RWPE2 (cell line): ENCODE measurements at regions not wholly inside any gene's neighbourhood (a gene's known extent, or its start where the extent isn't known, plus 50 kb on each side); places are given as distances from the start of the nearest gene placed in this dataset.
"Not testable (repeated sequence)": the region's sequence is repeated elsewhere in the genome, so short reads cannot be mapped to it uniquely, and the experiment has no call there.

Source experiments
- ATAC-seq: fragments of 200-7000 bp; cut with Tn5 transposase; 3 replicates; pipeline ENCODE4 v1.9.1; 2021; ENCODE audit warnings: low read depth
- DNase-seq: peaks from one replicate; pipeline ENCODE4 v3.0.0-alpha.2; 2020; ENCODE audit warnings: low spot score
- H3K27ac ChIP-seq: fragments of 450-650 bp; 2 replicates; pipeline ENCODE4 v1.5.1; 2017; ENCODE audit warnings: mild to moderate bottlenecking; ENCODE audit not compliant: poor library complexity, severe bottlenecking
- H3K27me3 ChIP-seq: fragments of 250-450 bp; sonication (Bioruptor Pico); 2 replicates; pipeline ENCODE4 v1.5.1; 2021; ENCODE audit warnings: mild to moderate bottlenecking, moderate library complexity; ENCODE audit not compliant: insufficient read depth, poor library complexity, severe bottlenecking
- H3K36me3 ChIP-seq: fragments of 250-450 bp; sonication (Bioruptor Pico); 2 replicates; pipeline ENCODE4 v1.5.1; 2020; ENCODE audit warnings: low read depth, mild to moderate bottlenecking, moderate library complexity
- H3K4me1 ChIP-seq: fragments of 250-450 bp; sonication (Bioruptor Pico); 2 replicates; pipeline ENCODE4 v1.5.1; 2021; ENCODE audit warnings: mild to moderate bottlenecking, moderate library complexity; ENCODE audit not compliant: insufficient read depth, poor library complexity, severe bottlenecking
- H3K4me3 ChIP-seq: fragments of 250-450 bp; sonication (Bioruptor Pico); 2 replicates; pipeline ENCODE4 v1.5.1; 2021; ENCODE audit warnings: mild to moderate bottlenecking, moderate library complexity; ENCODE audit not compliant: severe bottlenecking
- H3K9me3 ChIP-seq: fragments of 250-450 bp; sonication (Bioruptor Pico); 2 replicates; pipeline ENCODE4 v1.5.1; 2021; ENCODE audit warnings: mild to moderate bottlenecking, moderate library complexity; ENCODE audit not compliant: severe bottlenecking
- TF ChIP-seq, protein P1 (sequence below): fragments of 450-650 bp; IDR thresholded peaks from one replicate; pipeline ENCODE4 v1.5.1; 2017; ENCODE audit warnings: mild to moderate bottlenecking, moderate library complexity; ENCODE audit not compliant: poor library complexity, severe bottlenecking

DNA sequence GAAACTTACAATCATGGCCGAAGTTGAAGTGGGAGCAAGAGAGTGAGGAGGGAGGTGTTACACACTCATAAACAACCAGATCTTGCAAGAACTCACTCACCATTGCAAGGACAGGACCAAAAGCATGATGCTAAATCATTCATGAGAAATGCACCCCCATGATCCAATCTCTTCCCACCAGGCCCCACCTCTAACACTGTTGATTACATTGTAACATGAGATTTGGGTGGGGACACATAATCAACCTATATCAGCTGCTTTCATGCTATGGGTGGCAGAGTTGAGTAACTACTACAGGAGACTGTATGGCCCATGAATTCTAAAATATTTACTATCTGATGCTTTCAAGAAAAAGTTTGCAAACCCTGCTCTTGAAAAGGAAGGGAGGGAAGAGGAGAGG, 155.1 kb downstream of the DEFB131A start:
- no peak overlapping the region for H3K27ac ChIP-seq
- H3K9me3 ChIP-seq, result no peaks in the 10 kb centered on the region
- no peaks in the 10 kb centered on the region for H3K36me3 ChIP-seq
- H3K27me3 ChIP-seq, result no peaks in the 10 kb centered on the region
- no peak for DNase-seq
- no peaks in the 10 kb centered on the region for H3K4me1 ChIP-seq
- TF ChIP-seq, protein P1, sequence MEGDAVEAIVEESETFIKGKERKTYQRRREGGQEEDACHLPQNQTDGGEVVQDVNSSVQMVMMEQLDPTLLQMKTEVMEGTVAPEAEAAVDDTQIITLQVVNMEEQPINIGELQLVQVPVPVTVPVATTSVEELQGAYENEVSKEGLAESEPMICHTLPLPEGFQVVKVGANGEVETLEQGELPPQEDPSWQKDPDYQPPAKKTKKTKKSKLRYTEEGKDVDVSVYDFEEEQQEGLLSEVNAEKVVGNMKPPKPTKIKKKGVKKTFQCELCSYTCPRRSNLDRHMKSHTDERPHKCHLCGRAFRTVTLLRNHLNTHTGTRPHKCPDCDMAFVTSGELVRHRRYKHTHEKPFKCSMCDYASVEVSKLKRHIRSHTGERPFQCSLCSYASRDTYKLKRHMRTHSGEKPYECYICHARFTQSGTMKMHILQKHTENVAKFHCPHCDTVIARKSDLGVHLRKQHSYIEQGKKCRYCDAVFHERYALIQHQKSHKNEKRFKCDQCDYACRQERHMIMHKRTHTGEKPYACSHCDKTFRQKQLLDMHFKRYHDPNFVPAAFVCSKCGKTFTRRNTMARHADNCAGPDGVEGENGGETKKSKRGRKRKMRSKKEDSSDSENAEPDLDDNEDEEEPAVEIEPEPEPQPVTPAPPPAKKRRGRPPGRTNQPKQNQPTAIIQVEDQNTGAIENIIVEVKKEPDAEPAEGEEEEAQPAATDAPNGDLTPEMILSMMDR, result no peak
- no peak overlapping the region for H3K4me3 ChIP-seq
- no peak for ATAC-seq

- DNase-seq (no peak), ATAC-seq (no peak)
- H3K27me3 ChIP-seq, result no peaks in the 10 kb centered on the region
- H3K4me3 ChIP-seq, result no peak overlapping the region
- no peaks in the 10 kb centered on the region for H3K36me3 ChIP-seq
- no peaks in the 10 kb centered on the region for H3K4me1 ChIP-seq
- H3K27ac ChIP-seq, result no peak overlapping the region
- no peaks in the 10 kb centered on the region for H3K9me3 ChIP-seq
- TF ChIP-seq, protein P1, result no peak
Observed at GRCh38 chr4:9600246-9600645, 156.0 kb downstream of the DEFB131A start.

DNA sequence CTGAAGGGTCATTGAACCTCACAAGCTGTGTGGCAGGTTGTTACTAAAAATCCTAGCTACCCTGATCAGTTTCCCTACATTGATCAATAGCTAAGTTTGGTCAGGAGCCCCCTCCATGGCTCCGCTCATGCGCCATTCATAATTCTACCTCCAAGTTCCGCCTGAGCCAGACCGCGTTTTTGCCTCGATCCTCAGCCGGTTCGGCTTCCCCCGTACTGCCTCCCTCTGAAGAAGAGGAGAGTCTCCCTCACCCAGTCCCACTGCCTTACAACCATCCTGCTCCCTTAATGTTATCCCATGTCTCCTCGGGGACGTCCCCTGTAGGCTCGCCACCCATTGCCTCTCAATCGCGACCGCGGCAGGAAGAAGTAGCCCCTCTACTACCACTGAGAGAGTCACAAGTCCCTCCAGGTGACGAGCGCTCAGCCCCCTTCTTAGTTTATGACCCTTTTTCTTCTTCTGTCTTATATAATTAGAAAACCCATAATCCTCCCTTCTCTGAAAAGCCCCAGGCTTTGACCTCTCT, 158.2 kb downstream of the DEFB131A start:
- ATAC-seq (no peak), DNase-seq (no peak)
- H3K27me3 ChIP-seq, result no peaks in the 10 kb centered on the region
- no peak overlapping the region for H3K4me3 ChIP-seq
- no peaks in the 10 kb centered on the region for H3K4me1 ChIP-seq
- no peak overlapping the region for H3K27ac ChIP-seq
- H3K36me3 ChIP-seq, result no peaks in the 10 kb centered on the region
- H3K9me3 ChIP-seq, result no peaks in the 10 kb centered on the region
- TF ChIP-seq, protein P1, result no peak

- peak overlapping the region; percentile 13 for H3K4me3 ChIP-seq
- not testable (repeated sequence) for H3K9me3 ChIP-seq, H3K27ac ChIP-seq, H3K36me3 ChIP-seq, ATAC-seq, H3K27me3 ChIP-seq, DNase-seq, H3K4me1 ChIP-seq
Observed at GRCh38 chr4:9604031-9604892, 160.0 kb downstream of the DEFB131A start.

- not testable (repeated sequence) for ATAC-seq, H3K4me3 ChIP-seq, H3K27me3 ChIP-seq, H3K27ac ChIP-seq, DNase-seq, H3K9me3 ChIP-seq, H3K4me1 ChIP-seq, H3K36me3 ChIP-seq
Observed at GRCh38 chr4:9604893-9605190, 160.6 kb downstream of the DEFB131A start.

GRCh38 chr4:9608300-9608699, 164.1 kb downstream of the DEFB131A start:
- no peaks in the 10 kb centered on the region for H3K36me3 ChIP-seq
- DNase-seq (no peak), ATAC-seq (no peak)
- H3K4me1 ChIP-seq, result no peaks in the 10 kb centered on the region
- H3K4me3 ChIP-seq, result no peak overlapping the region
- no peaks in the 10 kb centered on the region for H3K27me3 ChIP-seq
- TF ChIP-seq, protein P1, result no peak
- no peaks in the 10 kb centered on the region for H3K9me3 ChIP-seq
- no peak overlapping the region for H3K27ac ChIP-seq

DNA sequence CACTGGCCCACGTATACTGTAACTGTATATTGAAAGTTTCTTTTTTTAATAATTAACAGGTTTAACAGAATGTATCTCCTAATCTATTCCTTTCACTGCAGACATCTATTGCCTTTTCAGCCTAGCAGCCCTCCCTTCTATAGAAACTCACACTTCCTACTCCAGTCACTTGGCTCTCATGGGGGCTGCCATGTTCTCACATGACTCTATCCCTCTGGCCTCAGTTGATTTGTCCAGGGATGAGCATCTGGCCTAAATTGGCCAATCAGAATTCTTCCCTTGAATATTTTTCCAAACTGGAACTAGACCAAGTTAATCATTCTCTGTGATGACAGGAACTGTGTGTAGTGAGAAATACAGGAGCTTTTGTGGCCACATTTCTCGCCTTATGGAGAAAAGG, 166.1 kb downstream of the DEFB131A start:
- H3K36me3 ChIP-seq, H3K27ac ChIP-seq, H3K4me3 ChIP-seq, H3K27me3 ChIP-seq, DNase-seq, H3K9me3 ChIP-seq, H3K4me1 ChIP-seq, ATAC-seq: not testable (repeated sequence)
